Cardiac muscle cell (in vitro differentiated cells and primary cell): ENCODE measurements at regions not wholly inside any gene's neighbourhood (a gene's known extent, or its start where the extent isn't known, plus 50 kb on each side); places are given as distances from the start of the nearest gene placed in this dataset.

ENCODE experiments used
- DNase-seq, 2 donors: peaks; one replicate each; pipeline versions ENCODE4 v3.0.0 to v3.0.0-alpha.2; 2010 to 2017; ENCODE audit warnings: low read depth in 1 of 2, low spot score in 1 of 2
- H3K27ac ChIP-seq: fragments of 200-600 bp; sonication (generic); 2 replicates; pipeline ENCODE4 v1.5.1; 2016
- H3K27me3 ChIP-seq: fragments of 200-600 bp; sonication (generic); 2 replicates; pipeline ENCODE4 v1.6.0; 2016; ENCODE audit warnings: control low read depth
- H3K36me3 ChIP-seq: fragments of 200-600 bp; sonication (generic); 2 replicates; pipeline ENCODE4 v1.5.1; 2016; ENCODE audit warnings: control low read depth
- H3K4me1 ChIP-seq: fragments of 200-600 bp; sonication (generic); 2 replicates; pipeline ENCODE4 v1.8.1; 2017; ENCODE audit warnings: low read depth, mild to moderate bottlenecking, mixed run types
- H3K4me3 ChIP-seq: fragments of 200-600 bp; sonication (generic); 2 replicates; pipeline ENCODE4 v1.5.1; 2016; ENCODE audit warnings: mild to moderate bottlenecking
- H3K9me3 ChIP-seq: fragments of 200-600 bp; sonication (generic); 2 replicates; pipeline ENCODE4 v1.5.1; 2017; ENCODE audit warnings: low read depth, mild to moderate bottlenecking, control low read depth
- CTCF ChIP-seq: IDR thresholded peaks from 2 replicates; pipeline ENCODE4 v1.5.1; 2012; ENCODE audit warnings: low read depth, mild to moderate bottlenecking, low read length

GRCh38 chr1:25080294-25081209, 150.5 kb upstream of the RUNX3 start:
- Histone ChIP-seq H3K27ac (no peak overlapping the region), H3K4me3 (no peak overlapping the region), H3K9me3 (no peaks in the 10 kb centered on the region), H3K4me1 (no peaks in the 10 kb centered on the region), H3K36me3 (no peaks in the 10 kb centered on the region), H3K27me3 (no peaks in the 10 kb centered on the region)
- DNase-seq: peak in 1 of 2 donors; percentile 23
- no peak for TF ChIP-seq CTCF

GRCh38 chr1:25079048-25079447, 149.0 kb upstream of the RUNX3 start:
- Histone ChIP-seq H3K4me1 (no peaks in the 10 kb centered on the region), H3K36me3 (no peaks in the 10 kb centered on the region)
- no peak for DNase-seq

GRCh38 chr1:25074351-25075227, 144.5 kb upstream of the RUNX3 start:
- H3K4me3 ChIP-seq: no peak overlapping the region
- no peaks in the 10 kb centered on the region for H3K27me3 ChIP-seq
- H3K36me3 ChIP-seq: no peaks in the 10 kb centered on the region
- no peaks in the 10 kb centered on the region for H3K4me1 ChIP-seq
- DNase-seq: no peak
- no peaks in the 10 kb centered on the region for H3K9me3 ChIP-seq
- H3K27ac ChIP-seq: no peak overlapping the region
- no peak for TF ChIP-seq CTCF

More at GRCh38 chr1:25079048-25079447, 149.0 kb upstream of the RUNX3 start:
- Histone ChIP-seq H3K27ac (no peak overlapping the region), H3K27me3 (no peaks in the 10 kb centered on the region), H3K4me3 (no peak overlapping the region), H3K9me3 (no peaks in the 10 kb centered on the region)
- TF ChIP-seq CTCF: no peak

- H3K9me3 ChIP-seq: no peaks in the 10 kb centered on the region
- no peaks in the 10 kb centered on the region for H3K4me1 ChIP-seq
- DNase-seq: no peak
- H3K36me3 ChIP-seq: no peaks in the 10 kb centered on the region
- no peak for TF ChIP-seq CTCF
- no peaks in the 10 kb centered on the region for H3K27me3 ChIP-seq
- no peak overlapping the region for H3K27ac ChIP-seq
- no peak overlapping the region for H3K4me3 ChIP-seq
Observed at GRCh38 chr1:25073640-25074270, 143.7 kb upstream of the RUNX3 start.

GRCh38 chr1:25072461-25072860, 142.4 kb upstream of the RUNX3 start:
- H3K9me3 ChIP-seq: no peaks in the 10 kb centered on the region
- no peaks in the 10 kb centered on the region for H3K27me3 ChIP-seq
- DNase-seq: no peak
- no peaks in the 10 kb centered on the region for H3K36me3 ChIP-seq
- no peaks in the 10 kb centered on the region for H3K4me1 ChIP-seq
- H3K4me3 ChIP-seq: no peak overlapping the region
- no peak for TF ChIP-seq CTCF
- H3K27ac ChIP-seq: no peak overlapping the region
